NK-92 treated with Interleukin-12 subunit alpha and Interleukin-12 subunit beta, amount 100 ng/mL, for 24 hours (cell line): ENCODE measurements at regions not wholly inside any gene's neighbourhood (a gene's known extent, or its start where the extent isn't known, plus 50 kb on each side); places are given as distances from the start of the nearest gene placed in this dataset.

ENCODE experiments used
- DNase-seq: peaks from one replicate; lab custom pipeline; 2025; lab: John Stamatoyannopoulos, UW

DNA sequence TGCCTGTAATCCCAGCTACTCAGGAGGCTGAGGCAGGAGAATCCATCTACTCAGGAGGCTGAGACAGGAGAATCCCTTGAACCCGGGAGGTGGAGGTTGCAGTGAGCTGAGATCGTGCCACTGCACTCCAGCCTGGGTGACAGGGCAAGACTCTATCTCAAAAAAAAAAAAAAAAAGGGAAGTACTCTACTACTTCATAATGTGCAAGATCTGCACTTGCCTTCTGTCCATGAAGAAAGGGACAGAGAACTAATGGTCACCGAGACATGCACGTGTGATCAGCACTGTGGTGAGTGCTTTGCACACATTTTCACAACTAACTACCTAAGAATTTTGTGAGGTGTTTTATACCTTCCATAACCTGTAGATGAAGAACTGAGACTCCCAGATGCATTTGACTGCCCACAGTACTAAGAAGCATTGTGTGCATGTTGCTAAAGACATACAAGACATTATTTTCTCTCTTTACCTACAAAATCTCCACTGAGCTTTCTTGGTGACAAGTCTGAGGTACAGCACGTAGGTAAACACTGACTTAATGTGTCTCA, 784.8 kb upstream of the ID2 start:
- no peak for DNase-seq

DNA sequence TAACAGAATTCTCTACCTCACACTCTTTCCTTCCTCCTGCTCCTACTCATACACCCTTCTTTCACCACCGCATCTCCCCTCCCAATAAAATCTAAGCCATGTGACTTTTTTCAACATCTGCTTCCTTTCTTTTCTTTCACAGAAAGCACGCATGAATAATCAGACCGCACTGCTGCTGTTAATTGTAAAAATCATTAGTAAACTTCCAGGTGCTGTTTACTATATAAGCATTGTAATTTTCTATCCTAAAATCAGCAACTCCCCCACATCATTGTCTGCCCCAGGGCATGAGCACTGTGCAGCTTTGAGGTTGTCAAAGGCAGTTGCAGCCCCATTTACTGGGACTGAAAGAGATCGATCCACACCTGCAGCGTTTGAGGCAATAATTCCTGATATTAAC, 782.6 kb upstream of the ID2 start:
- no peak for DNase-seq

DNA sequence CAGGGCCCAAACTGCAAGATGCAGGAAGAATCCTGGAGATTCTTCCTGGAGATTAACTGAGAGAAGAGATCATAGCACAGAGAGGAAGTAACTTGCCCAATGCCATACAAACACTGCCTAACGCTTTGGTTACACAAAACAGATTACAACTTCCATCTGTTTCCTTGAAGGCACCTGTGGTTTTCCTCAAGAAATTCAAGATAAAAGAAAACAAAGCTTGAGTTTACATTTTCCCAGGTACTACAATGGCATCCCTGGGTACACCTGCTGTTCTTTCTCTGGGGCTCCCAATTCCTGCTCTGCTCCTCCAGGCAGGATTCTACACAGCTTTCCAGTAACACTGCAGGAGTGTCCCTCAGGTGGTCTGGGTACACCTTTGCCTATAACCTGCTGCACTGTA, 781.9 kb upstream of the ID2 start:
- no peak for DNase-seq

GRCh38 chr2:7900593-7900992, 781.3 kb upstream of the ID2 start:
- no peak for DNase-seq

- DNase-seq = no peak
Observed at GRCh38 chr2:7902251-7902765, 779.5 kb upstream of the ID2 start.

- DNase-seq = no peak
Observed at GRCh38 chr2:7904319-7904718, 777.5 kb upstream of the ID2 start.

DNA sequence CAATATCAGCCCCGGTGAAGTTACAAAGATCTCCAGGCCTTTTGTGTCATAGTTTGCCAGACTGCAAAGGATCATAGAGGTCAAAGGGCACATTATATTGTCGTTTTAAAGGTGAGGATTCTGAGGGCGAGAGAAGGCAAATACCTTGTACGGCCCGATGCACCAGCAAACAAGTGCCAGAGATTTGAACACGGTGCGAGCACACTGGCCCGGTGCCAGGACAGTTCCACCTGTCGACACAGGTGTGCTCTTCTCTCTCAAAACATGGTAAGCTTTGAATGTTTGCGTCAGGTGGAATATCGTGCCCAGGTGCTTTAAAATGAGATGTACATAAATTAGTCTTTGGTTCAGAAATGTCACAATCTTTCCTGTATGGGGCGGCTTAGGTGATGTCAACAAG, 776.1 kb upstream of the ID2 start:
- no peak for DNase-seq

- no peak for DNase-seq
Observed at GRCh38 chr2:7906431-7906830, 775.4 kb upstream of the ID2 start.

- no peak for DNase-seq
Observed at GRCh38 chr2:7907041-7907440, 774.8 kb upstream of the ID2 start.

DNA sequence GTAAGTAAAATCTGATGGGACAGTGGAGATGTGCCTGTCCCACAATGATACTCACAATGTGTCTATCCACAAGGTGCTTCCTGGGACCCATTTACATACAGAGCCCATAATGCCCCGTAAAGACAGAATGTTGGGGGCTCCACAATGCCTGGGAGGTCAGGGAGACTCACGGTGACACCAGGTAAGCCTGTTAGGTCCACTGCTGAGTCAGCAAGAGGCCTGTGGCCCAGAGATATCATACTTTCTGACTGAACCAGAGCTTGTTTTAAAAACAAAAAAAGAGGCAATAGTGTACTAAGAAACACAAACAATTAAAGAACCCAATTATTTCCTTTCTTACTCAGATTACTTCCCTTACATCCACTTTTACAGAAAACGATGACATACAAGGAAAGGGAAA, 771.1 kb upstream of the ID2 start:
- DNase-seq = no peak

DNA sequence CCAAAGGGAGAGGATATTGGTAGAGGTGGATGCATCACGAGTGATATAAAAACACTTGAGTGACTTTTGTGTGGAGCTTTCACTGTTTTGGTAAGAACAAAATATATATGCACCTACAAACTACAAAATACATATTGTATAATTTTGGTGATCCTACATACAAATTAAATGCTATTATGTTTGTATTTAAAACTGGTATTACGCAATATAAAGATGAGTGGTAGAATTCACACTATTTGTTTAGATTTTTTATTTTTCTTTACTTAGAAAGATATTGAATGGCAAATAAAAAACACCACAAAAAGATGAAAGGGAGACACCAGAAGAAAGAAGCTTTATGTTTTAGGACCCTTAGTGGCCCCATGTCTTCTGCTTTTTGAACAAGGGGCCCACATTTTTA, 770.7 kb upstream of the ID2 start:
- no peak for DNase-seq

DNA sequence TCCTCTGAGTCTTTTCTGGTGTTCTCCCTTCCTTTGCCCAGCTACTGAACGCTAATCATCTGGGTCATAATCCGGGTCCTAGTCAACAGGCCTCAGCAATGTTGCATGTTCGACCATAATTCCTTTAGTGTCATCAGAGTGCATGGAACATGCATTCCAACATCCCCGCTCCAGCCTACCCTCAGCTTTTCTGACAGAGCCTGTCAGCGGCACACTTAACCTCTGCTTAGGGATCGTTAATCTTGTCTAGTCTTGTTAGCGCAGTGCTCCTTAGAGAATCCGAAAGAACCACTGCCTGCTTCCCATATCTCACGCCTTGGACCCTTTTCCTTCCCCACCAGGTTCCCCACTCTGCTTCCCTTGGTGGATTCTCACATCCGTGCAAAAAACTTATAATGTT, 767.9 kb upstream of the ID2 start:
- DNase-seq = no peak

- no peak for DNase-seq
Observed at GRCh38 chr2:7915302-7916091, 766.4 kb upstream of the ID2 start.

GRCh38 chr2:7916670-7917069, 765.2 kb upstream of the ID2 start:
- DNase-seq = no peak

GRCh38 chr2:7919510-7919909, 762.3 kb upstream of the ID2 start:
- DNase-seq = no peak

DNA sequence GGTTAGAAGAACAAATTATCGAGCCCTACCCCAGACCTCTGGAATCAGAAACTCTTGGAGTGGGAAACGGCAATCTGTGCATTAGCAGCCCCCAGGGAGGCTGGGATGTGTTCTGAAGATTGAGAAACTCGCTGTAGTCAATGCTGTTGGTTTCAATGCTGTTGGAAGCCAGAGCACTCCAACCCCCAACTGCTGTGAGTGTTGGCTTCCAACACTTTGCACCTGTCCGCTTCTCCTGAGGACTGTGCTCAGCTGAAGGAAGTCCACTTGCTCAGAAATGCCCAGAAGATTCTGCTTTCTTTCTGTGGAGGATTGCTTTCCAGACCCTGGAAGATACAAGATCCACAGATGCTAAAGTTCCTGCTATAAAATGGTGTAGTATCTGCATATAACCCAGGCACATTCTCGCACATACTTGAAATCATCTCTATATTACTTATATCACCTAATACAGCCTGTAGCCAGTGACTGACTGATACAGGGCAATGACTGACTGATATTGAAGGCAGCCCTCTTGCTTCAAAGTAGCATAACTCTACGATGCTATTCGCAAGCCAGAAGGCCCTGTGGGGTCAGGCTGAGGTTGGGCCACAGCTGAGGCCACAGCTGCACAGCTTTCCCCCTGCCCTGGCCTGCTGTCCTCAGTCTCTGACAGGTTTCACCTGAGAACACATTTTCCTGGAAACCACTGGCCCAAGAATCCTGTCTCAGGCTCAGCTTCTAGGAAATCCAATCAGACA, 757.7 kb upstream of the ID2 start:
- DNase-seq = no peak

DNA sequence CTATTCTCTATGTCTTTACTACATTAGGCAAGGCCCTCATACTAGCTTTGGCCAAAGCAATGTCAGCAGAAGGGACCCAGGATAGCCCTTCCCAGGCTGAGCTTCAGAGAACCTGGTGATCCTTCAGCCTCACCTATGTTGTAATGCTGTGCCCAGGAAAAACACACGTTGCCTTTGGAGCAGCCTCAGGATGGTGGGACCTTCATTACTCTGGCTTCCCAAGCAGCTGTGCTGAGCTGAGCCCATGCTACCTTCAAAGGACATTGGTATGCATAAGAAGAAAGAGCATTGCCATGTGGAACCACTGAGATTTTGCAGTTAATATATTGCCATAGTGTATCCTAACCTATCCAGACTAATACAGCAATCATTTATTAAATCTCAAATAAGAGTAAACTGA, 756.4 kb upstream of the ID2 start:
- DNase-seq = no peak

DNA sequence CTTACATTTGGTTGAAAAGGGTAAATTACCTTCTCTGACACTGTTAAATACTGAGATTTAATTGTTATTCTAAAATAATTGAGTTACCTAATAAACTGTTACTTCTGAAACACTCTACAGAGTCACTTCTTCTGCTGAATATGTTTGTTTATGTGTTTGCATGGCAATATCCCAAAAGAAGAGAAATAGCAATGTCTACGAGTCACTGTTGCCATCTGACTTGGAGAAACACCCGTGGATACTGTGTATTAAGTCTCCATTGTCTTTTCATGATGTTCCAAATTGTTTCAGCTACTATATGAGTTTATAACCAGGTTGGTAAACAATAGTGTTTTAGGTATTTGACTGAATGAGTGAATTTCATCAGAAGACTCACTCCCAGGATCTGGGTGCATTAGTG, 754.2 kb upstream of the ID2 start:
- DNase-seq = no peak

DNA sequence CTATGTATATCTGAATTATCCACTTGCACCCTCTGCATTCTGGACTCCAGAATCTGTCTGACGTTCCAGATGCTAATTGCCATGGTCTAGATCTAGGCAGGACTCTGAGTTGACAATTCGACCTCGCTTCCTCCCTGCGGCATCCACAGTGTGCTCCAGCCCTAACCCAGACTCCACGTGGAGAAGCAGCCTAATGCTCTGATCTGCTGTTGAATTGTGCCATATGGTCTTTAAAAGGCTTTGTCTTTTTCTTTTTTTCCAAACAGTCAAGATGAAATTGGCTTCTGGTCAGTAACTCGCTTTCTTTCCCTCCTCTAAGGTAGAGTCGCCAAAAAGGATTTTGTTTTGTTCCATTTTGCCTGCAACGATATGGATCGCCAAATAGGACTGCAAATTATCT, 752.6 kb upstream of the ID2 start:
- DNase-seq = no peak

DNA sequence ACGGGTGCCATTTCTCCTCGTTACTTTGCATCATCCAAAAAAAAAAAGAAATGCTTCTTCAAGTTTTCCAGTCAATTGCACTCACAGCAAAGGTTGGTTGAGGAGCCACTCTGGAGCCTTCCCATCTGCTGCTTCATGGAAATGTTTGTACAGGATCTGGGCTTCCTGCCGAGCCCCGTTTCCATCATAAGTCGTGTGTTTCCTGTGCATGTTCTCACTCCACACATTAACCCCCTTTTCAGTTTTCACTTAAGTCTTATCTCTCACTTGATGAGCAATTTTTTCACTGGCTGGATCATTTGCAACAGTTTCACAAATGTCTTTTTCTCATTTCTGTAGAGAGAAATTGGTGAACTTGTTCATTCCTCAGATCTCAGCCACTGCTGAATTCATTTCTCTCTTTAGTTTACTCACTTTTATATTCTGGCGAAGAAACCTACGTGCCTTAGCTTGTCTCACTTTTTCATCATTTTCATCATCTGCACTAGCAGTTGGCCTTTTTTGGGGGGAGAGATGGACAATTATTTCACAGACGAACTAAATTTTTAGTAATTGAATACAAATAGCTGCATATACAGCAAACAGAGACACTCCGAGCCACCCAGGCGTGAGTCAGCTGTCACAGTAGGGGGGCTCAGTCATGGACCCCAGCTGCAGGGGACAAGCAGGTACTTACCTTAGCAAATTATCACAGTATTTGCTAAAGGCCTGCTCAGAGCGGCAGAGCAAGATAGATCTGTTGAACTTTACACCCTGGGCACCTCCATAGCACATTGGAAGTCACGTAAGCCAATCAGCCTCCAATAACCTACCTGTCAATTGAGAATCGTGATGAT, 750.8 kb upstream of the ID2 start:
- no peak for DNase-seq

GRCh38 chr2:7931808-7932207, 750.0 kb upstream of the ID2 start:
- no peak for DNase-seq

DNA sequence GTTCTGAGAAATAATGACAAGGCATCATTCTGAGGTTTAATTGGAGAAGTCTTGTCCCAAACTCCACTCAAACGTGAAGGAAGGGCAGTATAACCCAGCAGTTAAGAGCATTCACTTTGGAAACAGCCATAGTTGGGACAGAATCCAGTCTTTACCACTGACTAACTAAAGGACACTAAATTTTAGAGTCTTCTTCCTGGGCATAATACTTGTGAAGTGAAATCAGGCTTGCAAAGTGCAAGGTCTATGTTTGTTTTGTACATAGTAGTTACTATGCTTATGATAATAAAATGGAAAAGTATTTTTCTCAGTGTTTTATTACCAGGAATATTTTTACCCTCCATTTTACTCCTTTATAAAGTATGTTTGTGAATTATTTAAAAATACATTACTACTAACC, 748.2 kb upstream of the ID2 start:
- DNase-seq = no peak
